Astrocyte (in vitro differentiated cells and primary cell): ENCODE measurements at regions not wholly inside any gene's neighbourhood (a gene's known extent, or its start where the extent isn't known, plus 50 kb on each side); places are given as distances from the start of the nearest gene placed in this dataset.

Experiments
- DNase-seq: peaks from one replicate; pipeline ENCODE4 v3.0.0-alpha.2; 2010; ENCODE audit warnings: low read depth
- FAIRE-seq: peaks from 2 replicates; lab custom pipeline; 2011; peaks lifted over from hg19 to GRCh38; lab: Jason Lieb, UNC
- H2AFZ ChIP-seq: 2 replicates; pipeline ENCODE4 v1.6.0; 2012; ENCODE audit warnings: low read depth, low read length, inconsistent platforms
- H3K27ac ChIP-seq: 2 replicates; pipeline ENCODE4 v1.5.1; 2011; ENCODE audit warnings: low read depth, low read length, inconsistent platforms
- H3K27me3 ChIP-seq: 2 replicates; pipeline ENCODE4 v1.6.0; 2011; ENCODE audit warnings: low read length, inconsistent platforms; ENCODE audit not compliant: insufficient read depth
- H3K36me3 ChIP-seq: 2 replicates; pipeline ENCODE4 v1.5.1; 2011; ENCODE audit warnings: low read length, inconsistent platforms; ENCODE audit not compliant: insufficient read depth
- H3K4me1 ChIP-seq: 2 replicates; pipeline ENCODE4 v1.5.1; 2011; ENCODE audit warnings: low read length, inconsistent platforms; ENCODE audit not compliant: insufficient read depth
- H3K4me2 ChIP-seq: 2 replicates; pipeline ENCODE4 v1.6.0; 2012; ENCODE audit warnings: low read length, inconsistent platforms
- H3K4me3 ChIP-seq: 2 replicates; pipeline ENCODE4 v1.5.1; 2011; ENCODE audit warnings: low read depth, mild to moderate bottlenecking, low read length, inconsistent platforms; ENCODE audit not compliant: insufficient read depth
- H3K79me2 ChIP-seq: 2 replicates; pipeline ENCODE4 v1.6.0; 2012; ENCODE audit warnings: mild to moderate bottlenecking, low read length, inconsistent platforms; ENCODE audit not compliant: insufficient read depth
- H3K9ac ChIP-seq: 2 replicates; pipeline ENCODE4 v1.6.0; 2012; ENCODE audit warnings: mild to moderate bottlenecking, low read length, inconsistent platforms
- H3K9me3 ChIP-seq: 2 replicates; pipeline ENCODE4 v1.5.1; 2012; ENCODE audit warnings: low read depth, mild to moderate bottlenecking, low read length, inconsistent platforms; ENCODE audit not compliant: insufficient read depth
- H4K20me1 ChIP-seq: 2 replicates; pipeline ENCODE4 v1.6.0; 2012; ENCODE audit warnings: low read length, inconsistent platforms; ENCODE audit not compliant: insufficient read depth
- H3K27ac Mint-ChIP-seq: one replicate; pipeline ENCODE4 v1.8.0; 2021; ENCODE audit warnings: mild to moderate bottlenecking, mixed read lengths; ENCODE audit not compliant: unreplicated experiment
- H3K27me3 Mint-ChIP-seq: one replicate; pipeline ENCODE4 v1.8.0; 2021; ENCODE audit warnings: low read depth, mixed read lengths; ENCODE audit not compliant: unreplicated experiment
- H3K36me3 Mint-ChIP-seq: one replicate; pipeline ENCODE4 v1.8.0; 2021; ENCODE audit warnings: low read depth, mixed read lengths; ENCODE audit not compliant: unreplicated experiment
- H3K4me1 Mint-ChIP-seq: one replicate; pipeline ENCODE4 v1.8.0; 2021; ENCODE audit warnings: low read depth, mixed read lengths; ENCODE audit not compliant: unreplicated experiment
- H3K4me3 Mint-ChIP-seq: one replicate; pipeline ENCODE4 v1.8.0; 2021; ENCODE audit warnings: mild to moderate bottlenecking, moderate library complexity, mixed read lengths; ENCODE audit not compliant: unreplicated experiment
- H3K9me3 Mint-ChIP-seq: one replicate; pipeline ENCODE4 v1.8.0; 2021; ENCODE audit warnings: mild to moderate bottlenecking, mixed read lengths; ENCODE audit not compliant: unreplicated experiment
- EZH2 ChIP-seq: IDR thresholded peaks from 2 replicates; pipeline ENCODE4 v1.6.1; 2012; ENCODE audit warnings: mild to moderate bottlenecking, low read length, inconsistent platforms; ENCODE audit not compliant: insufficient read depth
- TF ChIP-seq, protein P1 (sequence below): IDR thresholded peaks from 2 replicates; pipeline ENCODE4 v1.5.1; 2011; ENCODE audit warnings: low read depth, mild to moderate bottlenecking, inconsistent platforms, low read length, moderate library complexity; ENCODE audit not compliant: insufficient read depth

DNA sequence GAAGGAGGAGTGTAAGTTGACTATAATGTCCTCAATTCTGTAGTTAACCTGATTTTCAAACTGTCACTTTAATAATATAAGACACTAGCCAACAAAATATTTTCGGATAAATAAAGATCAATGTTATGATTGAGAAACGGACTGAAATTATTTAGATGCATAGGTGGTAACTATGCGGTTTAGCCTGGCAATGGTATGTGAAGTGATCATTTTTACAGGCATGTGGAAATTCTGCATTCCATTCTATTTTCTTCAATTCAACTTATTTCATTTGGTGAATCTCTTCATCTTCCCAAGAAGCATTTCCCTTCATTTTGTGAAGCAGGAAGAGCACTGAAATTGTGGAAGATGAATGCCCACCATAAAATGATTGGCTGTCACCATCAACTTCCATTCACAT, 1457.5 kb upstream of the CDH9 start:
- H3K36me3 Mint-ChIP-seq: no peaks in the 10 kb centered on the region
- Histone ChIP-seq H3K9ac (no peak overlapping the region), H4K20me1 (no peaks in the 10 kb centered on the region), H3K36me3 (no peaks in the 10 kb centered on the region), H3K27ac (no peak overlapping the region), H3K4me2 (no peak overlapping the region), H3K4me1 (no peaks in the 10 kb centered on the region), H3K79me2 (no peaks in the 10 kb centered on the region), H3K9me3 (no peaks in the 10 kb centered on the region), H3K27me3 (no peaks in the 10 kb centered on the region), H2AFZ (no peak overlapping the region), H3K4me3 (no peak overlapping the region)
- H3K4me1 Mint-ChIP-seq: peaks cover 5% of the 10 kb centered on the region
- H3K27me3 Mint-ChIP-seq: no peaks in the 10 kb centered on the region
- DNase-seq: no peak
- no peaks in the 10 kb centered on the region for H3K9me3 Mint-ChIP-seq
- no peak overlapping the region for H3K4me3 Mint-ChIP-seq
- TF ChIP-seq, protein P1, sequence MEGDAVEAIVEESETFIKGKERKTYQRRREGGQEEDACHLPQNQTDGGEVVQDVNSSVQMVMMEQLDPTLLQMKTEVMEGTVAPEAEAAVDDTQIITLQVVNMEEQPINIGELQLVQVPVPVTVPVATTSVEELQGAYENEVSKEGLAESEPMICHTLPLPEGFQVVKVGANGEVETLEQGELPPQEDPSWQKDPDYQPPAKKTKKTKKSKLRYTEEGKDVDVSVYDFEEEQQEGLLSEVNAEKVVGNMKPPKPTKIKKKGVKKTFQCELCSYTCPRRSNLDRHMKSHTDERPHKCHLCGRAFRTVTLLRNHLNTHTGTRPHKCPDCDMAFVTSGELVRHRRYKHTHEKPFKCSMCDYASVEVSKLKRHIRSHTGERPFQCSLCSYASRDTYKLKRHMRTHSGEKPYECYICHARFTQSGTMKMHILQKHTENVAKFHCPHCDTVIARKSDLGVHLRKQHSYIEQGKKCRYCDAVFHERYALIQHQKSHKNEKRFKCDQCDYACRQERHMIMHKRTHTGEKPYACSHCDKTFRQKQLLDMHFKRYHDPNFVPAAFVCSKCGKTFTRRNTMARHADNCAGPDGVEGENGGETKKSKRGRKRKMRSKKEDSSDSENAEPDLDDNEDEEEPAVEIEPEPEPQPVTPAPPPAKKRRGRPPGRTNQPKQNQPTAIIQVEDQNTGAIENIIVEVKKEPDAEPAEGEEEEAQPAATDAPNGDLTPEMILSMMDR: no peak
- no peak for TF ChIP-seq EZH2
- no peak for FAIRE-seq
- H3K27ac Mint-ChIP-seq: no peak overlapping the region

DNA sequence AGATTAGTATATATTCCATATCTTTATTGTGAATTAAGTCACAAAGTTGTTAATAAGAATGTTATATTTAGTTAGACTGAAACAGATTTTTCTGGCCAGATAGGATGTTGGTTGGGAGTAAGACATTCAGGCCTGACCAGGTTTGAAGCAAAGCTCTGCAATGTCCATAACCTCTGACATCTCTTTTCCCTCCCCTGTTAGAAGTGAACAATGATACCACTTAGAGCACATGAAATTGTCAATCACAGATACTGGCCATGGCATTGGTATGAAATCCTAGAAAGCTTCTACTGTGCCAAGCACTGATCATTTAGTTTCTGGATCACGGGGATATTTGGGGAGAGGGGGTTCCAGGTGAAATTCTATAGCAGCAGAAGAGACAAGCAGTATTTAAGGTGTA, 1455.1 kb upstream of the CDH9 start:
- no peak for FAIRE-seq
- no peaks in the 10 kb centered on the region for H3K4me1 ChIP-seq
- H3K79me2 ChIP-seq: no peaks in the 10 kb centered on the region
- H3K4me3 ChIP-seq: no peak overlapping the region
- Mint-ChIP-seq H3K4me3 (no peak overlapping the region), H3K9me3 (no peaks in the 10 kb centered on the region), H3K27ac (no peak overlapping the region), H3K4me1 (no peaks in the 10 kb centered on the region), H3K36me3 (no peaks in the 10 kb centered on the region), H3K27me3 (no peaks in the 10 kb centered on the region)
- H3K27me3 ChIP-seq: no peaks in the 10 kb centered on the region
- H4K20me1 ChIP-seq: no peaks in the 10 kb centered on the region
- DNase-seq: no peak
- no peak overlapping the region for H3K27ac ChIP-seq
- H3K36me3 ChIP-seq: no peaks in the 10 kb centered on the region
- no peak overlapping the region for H3K4me2 ChIP-seq
- no peaks in the 10 kb centered on the region for H3K9me3 ChIP-seq
- no peak overlapping the region for H3K9ac ChIP-seq
- TF ChIP-seq EZH2: no peak
- TF ChIP-seq, protein P1: no peak
- H2AFZ ChIP-seq: no peak overlapping the region

DNA sequence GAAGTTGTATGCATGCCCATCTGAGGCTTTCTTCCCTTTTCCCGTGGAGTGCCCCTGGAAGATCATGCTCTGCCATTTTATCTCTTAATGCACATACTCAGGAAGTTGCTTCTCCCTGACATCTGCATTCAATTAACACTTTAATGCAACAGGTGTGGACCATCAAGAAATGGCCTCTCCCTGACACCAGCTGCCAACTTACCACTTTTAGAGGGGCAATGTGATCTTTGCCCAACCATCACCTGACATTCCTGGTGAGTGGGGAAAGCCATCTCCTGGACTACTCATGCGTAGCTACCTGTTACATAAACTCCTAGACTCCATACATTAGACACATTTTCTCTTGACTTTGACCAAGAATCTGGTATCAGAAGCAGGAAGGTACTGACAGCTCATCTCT, 1450.4 kb upstream of the CDH9 start:
- H3K27me3 ChIP-seq: no peaks in the 10 kb centered on the region
- Mint-ChIP-seq H3K27ac (no peak overlapping the region), H3K27me3 (no peaks in the 10 kb centered on the region), H3K36me3 (no peaks in the 10 kb centered on the region), H3K4me1 (no peaks in the 10 kb centered on the region), H3K9me3 (no peaks in the 10 kb centered on the region), H3K4me3 (no peak overlapping the region)
- no peaks in the 10 kb centered on the region for H4K20me1 ChIP-seq
- DNase-seq (no peak), FAIRE-seq (no peak)
- H3K4me2 ChIP-seq: no peak overlapping the region
- H3K36me3 ChIP-seq: no peaks in the 10 kb centered on the region
- H2AFZ ChIP-seq: no peak overlapping the region
- H3K9me3 ChIP-seq: no peaks in the 10 kb centered on the region
- H3K27ac ChIP-seq: no peak overlapping the region
- H3K4me1 ChIP-seq: no peaks in the 10 kb centered on the region
- H3K9ac ChIP-seq: no peak overlapping the region
- H3K4me3 ChIP-seq: no peak overlapping the region
- no peak for TF ChIP-seq EZH2
- TF ChIP-seq, protein P1: no peak
- H3K79me2 ChIP-seq: no peaks in the 10 kb centered on the region
